Stomach (tissue), 4 donors: ENCODE measurements at regions not wholly inside any gene's neighbourhood (a gene's known extent, or its start where the extent isn't known, plus 50 kb on each side); places are given as distances from the start of the nearest gene placed in this dataset.

Experiments
- CTCF ChIP-seq, 7 experiments: fragments of 450-650 bp in 4 of 7; fragments of 200-600 bp in 3 of 7; sonication (generic) in 3 of 7; IDR thresholded peaks; one replicate each; pipeline ENCODE4 v1.5.1; 2016 to 2019; ENCODE audit warnings: antibody characterized with exemption in 7 of 7, control low read depth in 2 of 7, mild to moderate bottlenecking in 1 of 7
- EP300 ChIP-seq: sonication (generic); formaldehyde crosslinking; IDR thresholded peaks from one replicate; pipeline ENCODE4 v1.6.1; 2017; ENCODE audit warnings: antibody characterized with exemption
- POLR2A ChIP-seq, 4 donors: fragments of 450-650 bp; IDR thresholded peaks; one replicate each; pipeline ENCODE4 v1.6.1; 2016; ENCODE audit warnings: antibody characterized with exemption in 4 of 4, control low read depth in 2 of 4, mild to moderate bottlenecking in 1 of 4, moderate library complexity in 1 of 4
- POLR2AphosphoS5 ChIP-seq, 3 donors: sonication (generic); formaldehyde crosslinking; IDR thresholded peaks; one replicate each; pipeline ENCODE4 v1.6.1; 2016; ENCODE audit warnings: antibody characterized with exemption in 3 of 3

DNA sequence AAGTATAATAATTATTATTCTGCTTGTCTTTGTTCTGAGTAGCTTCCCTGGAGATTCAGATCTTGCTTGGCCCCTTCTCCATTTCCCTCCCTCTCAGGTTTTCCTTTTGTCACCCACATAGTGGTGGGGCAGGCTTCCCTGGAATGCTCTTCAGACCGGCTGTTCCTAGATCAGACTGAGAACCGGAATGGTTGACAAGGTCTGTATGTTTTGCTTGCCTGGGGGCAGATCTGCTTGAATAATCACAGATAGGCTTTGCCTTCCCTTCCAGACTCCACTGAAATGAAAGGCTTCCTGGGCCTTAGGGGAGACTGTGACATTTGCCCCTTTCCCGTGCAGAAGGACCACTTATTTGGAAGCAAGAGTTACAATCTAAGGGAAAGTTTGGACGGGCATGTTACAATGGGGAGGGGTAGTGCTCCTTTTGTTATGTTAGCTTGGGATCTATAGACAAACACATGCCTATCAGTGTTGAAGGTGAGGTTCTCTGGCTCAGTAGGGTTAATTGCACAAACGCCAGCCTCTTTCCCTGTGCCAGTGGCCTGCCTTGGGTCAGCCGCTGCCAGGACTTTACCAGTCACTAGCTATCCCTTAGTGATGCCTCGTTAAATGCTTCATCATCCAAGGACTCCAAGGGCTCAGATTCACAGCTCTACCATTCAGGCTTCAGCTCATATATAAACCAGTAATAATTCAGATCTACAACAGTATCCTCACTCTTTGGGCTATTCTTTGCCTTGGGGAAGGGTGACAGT is 178.6 kb downstream of the SNAPC1 start:
- TF ChIP-seq EP300 (no peak), CTCF (IDR thresholded peaks at IDR 0.05) (no peak), POLR2A (IDR thresholded peaks at IDR 0.05) (no peak), POLR2AphosphoS5 (IDR thresholded peaks at IDR 0.05) (no peak)
